Ammon's horn (tissue), 1 donor: ENCODE measurements at regions not wholly inside any gene's neighbourhood (a gene's known extent, or its start where the extent isn't known, plus 50 kb on each side); places are given as distances from the start of the nearest gene placed in this dataset.

ENCODE experiments used
- DNase-seq: peaks from one replicate; pipeline ENCODE4 v3.0.0-alpha.2; 2016; ENCODE audit warnings: low spot score

DNA sequence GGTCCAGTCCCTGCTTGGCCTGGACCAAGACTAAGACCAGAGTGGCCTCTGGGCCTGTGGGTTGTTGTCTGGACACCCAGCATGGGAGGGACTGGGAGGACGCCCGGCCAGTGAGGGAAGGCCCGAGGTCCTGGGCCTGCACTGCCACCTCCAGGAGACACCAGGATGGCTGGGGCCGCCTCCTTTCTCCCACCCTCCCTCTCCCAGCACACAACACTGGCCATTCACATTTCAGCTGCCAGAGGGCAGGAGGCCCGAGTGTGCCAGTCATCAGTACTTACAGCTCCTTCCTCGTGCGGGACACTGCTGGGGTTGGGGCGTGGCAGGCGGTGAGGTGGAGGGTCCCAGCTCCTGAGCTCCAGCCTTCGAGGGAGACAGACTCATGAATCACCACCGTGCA lies 133.5 kb downstream of the ASB1 start:
- no peak for DNase-seq

DNA sequence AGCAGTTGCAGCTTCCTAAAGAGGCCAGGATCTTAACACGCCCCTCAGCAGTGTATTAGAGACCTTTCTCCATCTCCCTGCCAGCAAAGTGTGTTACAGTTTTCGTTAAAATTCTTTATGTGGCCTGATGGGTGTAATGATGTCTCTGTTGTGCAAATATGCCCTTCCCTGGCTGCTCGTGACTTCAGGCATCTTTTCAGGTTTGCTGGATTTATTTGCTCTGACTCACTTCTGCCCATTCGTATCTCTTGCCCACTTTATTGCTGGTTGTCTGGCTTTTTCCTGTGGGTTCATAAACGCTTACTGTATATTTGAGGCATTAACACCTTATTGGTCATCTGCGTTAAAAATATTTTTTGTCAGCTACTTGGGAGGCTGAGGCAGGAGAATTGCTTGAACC lies 134.5 kb downstream of the ASB1 start:
- no peak for DNase-seq

DNA sequence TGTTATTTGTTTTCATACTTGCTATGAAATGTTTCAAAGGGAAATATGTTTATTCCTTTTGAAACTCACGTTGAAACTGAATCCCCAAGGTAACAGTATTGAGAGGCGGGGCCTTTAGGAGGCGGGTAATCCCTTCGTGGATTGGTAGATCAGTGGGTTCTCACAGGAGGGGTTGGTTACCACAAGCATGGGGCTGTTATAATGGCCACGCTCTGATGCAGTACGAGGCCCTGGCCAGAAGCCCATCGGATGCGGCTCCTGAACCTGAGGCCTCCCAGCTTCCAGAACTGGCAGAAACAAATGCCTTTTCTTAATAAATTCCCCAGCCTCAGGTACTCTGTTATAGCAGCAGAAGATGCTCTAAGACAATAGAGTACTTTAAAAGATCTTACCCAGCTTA lies 135.7 kb downstream of the ASB1 start:
- DNase-seq = no peak

DNA sequence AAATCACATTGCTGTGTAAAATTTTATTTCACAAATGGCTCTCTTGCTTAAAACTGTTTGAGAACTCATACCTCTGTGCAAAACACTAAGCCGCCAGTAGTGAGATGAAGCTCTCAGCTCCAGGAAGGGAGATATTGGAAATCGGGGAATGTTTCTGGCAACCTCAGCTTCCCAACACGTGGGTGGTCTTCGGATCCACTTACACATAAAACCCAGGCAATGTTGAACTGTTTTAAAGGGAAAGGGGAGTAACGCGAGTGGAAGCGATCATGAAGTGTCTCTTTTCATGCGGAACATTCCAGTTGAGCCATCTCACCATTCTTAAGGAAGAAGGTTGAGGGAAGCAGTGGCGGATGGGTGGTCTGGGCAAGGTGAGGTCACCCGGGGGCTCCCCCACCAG lies 136.8 kb downstream of the ASB1 start:
- DNase-seq = no peak

DNA sequence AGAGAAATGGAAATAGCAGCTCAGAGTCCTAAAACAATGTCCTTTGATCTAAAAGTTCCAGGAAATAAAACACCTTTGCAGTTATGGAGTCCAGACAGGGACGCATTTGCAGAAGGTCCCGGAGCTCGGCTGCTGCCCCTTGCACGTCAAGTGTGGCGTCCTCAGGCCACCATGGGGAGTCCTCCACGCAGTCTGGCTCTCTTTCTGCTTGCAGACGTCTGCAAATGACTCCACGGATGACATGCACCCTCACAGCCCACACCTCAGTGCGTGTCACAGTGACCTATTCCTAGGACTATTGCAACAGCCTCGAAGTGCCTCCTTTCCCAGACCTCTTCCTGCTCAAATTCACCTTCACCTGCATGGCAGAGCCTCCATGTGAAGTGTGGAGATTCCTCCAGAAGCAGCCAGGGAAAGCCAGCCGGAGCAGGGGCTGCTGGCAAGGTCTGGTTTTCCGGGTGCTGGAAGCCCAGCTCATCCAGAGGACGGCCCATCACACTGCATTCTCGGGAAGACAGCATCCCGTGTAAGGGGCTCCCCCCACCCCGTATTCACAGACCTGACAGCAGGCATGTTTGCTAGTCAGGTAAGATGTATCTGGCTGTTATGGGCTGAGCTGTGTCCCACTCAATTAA lies 137.7 kb downstream of the ASB1 start:
- no peak for DNase-seq

DNA sequence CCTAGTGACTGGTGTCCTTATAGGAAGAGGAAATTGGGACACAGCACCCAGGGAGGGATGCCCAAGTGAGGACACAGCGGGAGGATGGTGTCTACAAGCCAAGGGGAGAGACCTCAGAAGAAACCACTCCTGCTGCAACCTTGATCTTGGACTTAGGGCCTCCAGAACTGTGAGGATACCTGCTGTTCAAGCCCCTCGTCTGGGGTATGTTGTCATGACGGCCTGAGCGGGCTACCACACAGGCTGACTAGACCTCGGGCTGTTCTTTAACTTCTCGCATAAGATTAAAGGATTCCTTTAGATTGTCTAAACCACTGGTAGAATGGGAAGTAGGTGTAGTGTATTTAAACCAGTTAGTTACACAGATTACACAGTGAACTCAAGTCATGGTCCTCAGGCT lies 138.3 kb downstream of the ASB1 start:
- no peak for DNase-seq

DNA sequence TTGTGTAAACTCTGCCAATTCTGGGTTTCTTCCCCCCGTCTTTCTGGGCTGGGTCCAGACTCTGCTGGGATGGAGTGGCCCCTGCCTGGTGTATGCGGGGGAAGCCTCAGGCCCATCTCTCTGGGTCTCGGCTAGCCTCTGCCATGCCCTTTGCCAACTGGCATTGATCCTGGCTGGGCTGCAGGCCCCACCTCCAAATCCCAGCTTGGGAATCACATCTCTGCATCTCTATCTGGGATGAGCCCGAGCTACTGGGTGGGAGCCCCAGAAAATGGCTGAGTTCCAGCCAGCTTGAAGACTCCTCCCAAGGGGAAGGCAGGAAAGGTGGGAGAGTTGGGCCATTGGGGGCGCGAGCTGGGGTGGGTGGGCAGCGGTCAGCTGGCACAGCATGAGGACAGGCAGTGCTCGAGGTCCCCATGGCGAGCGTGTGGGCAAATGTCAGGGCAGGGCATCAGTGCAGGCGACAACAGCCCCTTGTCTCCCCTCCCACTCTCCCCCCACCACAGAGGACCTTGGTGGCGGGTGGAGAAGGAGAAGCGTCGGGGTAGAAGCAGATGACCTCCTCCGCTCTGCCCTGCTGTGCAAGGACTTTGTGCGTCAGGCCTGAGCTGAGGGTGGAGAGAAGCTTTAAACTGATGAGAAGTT lies 139.4 kb downstream of the ASB1 start:
- DNase-seq = no peak

DNA sequence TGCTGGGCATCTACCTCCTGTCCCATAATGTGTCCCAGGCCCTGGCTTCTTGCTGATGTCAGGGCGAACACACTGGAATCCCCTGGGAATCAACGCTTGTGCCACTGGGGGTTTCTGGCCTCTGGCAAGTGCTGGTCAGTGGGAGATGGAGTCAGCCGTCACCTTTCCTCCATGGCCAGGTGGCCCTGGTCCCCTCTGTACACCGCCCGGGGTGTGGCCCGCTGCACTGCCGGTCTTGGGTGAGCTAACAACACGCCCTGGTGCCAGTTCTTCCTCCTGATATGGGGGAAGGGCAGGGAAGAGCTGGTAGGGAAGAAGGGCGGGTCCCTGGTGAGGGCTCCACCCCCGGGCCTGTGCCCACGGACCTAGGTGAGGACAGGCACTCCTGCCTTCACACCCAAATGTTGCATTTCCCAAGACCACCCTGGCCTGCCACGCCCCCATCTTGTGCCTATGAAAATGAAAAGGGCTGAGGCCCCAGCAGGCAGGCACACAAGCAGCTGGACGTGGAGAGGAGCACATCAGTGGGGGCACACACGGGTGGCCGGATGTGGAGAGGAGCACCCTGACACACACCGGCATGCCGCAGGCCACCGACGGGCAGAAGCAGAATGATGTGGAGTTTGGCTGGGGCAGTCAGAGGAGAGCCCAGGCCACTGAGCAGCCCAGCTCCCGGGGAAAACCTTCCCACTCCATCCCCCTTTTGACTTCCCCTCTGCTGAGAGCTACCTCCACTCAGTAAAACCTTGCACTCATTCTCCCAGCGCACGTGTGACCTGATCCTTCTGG lies 140.5 kb downstream of the ASB1 start:
- no peak for DNase-seq

DNA sequence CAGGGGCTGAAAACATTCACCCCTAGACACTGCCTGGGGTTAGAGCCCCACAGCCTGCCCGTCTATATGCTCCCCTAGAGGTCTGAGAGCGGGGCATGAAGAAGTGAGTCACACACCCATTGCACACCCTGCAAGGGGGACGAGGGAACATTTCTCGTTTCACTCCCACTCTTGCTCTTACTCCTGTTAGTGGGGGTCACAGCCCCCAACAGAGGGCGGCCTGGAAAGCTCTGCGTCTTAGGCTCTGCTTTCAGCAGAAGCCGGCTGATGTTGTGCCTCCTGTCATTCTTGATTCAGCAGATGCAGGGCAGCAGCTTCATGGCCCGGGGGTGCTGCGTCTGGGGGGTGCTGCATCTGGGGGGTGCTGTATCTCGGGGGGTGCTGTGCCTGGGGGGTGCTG lies 141.3 kb downstream of the ASB1 start:
- DNase-seq = no peak

DNA sequence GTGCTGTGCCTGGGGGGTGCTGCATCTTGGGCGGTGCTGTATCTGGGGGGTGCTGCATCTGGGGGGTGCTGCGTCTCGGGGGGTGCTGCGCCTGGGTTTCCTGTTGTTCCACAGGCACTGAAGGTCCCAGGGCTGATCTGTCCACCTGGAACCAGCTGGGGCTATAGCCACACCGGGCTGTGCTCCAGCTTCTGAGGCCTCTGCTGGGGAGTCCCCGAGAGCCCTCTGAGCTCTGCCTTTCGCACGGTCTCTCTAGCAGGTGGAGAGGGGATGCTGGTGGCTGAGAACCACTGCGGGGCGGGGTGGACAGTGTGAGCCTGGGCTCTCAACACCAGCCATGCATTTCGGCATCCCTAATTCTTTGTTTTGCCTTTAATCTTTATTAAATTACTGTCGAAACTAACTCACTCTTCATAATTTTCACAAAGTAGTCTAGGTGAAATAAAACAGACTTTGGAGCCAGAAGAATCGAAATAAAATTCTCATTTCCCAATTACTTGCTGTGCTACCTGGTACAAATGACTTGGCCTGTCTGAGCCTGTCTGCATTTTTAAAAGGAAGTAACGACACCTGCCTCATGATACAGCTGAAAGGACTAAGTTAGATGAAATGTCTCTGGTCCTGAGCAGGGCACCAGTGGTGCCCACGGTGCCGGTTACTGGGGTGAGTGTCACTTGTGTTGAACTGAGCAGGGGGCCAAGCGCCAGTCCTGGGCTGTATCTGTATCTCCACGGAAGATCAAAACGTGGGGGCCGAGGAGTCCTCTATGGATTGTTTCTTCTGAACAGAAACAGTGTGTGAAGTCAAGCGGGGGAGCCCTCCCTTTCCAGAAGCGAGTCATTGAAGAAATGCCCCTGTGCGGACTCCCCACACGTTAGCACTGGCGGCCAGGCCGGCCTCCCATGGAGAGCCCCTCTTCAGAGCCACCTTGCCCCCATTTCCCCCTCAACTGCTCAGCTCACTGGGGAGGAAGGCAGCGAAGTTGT lies 142.0 kb downstream of the ASB1 start:
- DNase-seq = no peak

DNA sequence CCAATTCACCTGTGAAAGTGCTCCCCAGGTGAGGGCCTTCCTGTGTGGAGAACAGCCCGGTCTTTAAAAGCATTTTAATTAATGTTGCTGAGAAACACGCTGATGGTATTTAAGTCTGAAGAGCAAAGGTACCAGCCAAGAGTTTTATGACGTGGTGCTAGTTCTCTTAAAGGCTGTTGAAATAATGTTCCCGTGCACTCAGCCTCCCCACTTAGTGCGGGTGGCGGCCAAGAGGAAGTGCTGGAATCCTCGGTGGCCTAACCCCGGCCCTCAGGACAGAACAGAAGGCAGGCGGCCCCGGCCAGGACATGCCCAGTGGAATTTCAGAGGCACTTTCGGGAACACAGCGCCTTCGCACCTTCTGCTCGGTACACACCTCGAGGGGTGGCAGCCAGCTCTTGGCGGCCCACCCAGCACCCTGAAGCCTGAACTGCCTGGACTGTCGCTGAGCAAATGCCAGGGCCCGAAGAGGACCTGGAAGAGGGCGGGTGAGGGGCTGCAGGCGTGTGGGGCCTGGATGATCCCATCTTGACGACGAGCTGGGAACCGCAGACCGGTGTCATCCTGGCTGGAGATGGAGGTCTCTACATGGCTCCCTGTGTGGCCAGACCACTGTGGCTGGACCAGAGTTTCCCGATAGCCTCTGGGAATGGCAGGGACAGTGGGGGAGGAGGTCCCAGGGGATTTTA lies 142.9 kb downstream of the ASB1 start:
- no peak for DNase-seq

DNA sequence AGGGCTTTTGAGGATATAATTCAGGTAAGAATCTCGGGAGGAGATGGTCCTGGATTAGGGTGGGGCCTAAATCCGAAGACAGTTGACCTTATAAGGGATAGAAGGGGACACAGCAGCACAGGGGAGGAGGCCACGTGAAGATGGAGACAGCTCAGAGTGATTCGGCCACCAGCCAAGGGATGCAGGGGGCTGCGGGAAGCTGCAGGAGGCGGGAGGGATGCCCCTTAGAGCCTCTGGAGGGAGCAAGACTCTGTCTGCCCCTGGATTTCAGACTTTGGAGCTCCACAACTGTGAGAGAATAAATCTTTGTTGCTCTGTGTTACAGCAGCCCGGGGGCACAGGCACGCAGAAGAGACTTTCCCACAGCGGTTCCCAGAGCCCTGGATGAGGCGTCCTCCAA lies 143.7 kb downstream of the ASB1 start:
- no peak for DNase-seq

DNA sequence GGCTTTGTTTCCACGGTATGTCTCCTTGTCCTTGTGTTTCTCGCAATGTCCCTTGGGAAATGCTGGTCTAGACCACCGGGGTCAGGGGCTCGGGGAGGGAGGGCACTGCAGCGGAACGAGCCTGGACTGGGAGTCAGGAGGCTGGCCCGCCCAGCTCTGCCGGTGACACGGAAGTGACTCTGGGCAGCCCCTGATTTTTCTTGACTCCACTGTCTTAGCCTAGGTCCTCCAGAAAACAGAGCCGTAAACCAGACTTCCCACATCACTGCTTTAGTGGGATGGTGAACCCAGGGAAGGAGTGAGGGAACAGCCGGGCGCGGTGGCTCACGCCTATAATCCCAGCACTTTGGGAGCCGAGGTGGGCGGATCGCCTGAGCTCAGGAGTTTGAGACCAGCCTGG lies 144.2 kb downstream of the ASB1 start:
- DNase-seq = no peak

DNA sequence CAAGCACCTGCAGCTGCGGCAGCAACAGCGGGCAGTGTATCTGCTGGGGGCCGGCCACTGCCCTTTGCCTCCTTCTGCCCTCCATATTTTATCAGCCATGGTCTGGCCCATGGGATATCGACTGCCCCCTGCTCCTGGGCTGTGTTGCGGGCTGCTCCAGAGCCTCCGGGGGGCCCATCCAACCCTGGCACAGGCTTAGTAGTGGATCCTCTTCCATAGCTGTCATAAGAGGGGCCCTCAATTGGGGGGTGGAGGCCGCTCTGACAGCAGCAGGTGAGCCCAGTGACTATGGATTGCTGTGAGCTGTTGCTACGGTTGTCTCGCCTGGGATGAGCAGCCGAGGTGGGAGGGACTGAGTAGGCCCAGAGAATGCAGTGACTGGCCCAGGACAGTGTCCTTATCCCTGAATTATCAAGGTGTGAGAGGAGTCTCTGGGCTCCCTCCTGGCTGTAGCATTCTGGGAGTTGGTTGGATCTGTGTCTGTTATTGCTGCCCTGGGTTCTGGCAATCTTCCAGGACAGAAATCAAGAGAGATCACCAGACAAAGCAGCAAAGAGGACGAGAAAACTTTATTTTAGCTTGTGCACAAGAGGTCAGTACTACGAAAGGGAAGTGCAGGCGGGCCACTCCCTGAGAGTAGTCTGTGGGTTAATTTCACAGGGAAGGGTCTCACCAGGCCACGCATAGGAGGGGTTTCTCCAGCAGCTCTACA lies 145.1 kb downstream of the ASB1 start:
- DNase-seq = no peak

DNA sequence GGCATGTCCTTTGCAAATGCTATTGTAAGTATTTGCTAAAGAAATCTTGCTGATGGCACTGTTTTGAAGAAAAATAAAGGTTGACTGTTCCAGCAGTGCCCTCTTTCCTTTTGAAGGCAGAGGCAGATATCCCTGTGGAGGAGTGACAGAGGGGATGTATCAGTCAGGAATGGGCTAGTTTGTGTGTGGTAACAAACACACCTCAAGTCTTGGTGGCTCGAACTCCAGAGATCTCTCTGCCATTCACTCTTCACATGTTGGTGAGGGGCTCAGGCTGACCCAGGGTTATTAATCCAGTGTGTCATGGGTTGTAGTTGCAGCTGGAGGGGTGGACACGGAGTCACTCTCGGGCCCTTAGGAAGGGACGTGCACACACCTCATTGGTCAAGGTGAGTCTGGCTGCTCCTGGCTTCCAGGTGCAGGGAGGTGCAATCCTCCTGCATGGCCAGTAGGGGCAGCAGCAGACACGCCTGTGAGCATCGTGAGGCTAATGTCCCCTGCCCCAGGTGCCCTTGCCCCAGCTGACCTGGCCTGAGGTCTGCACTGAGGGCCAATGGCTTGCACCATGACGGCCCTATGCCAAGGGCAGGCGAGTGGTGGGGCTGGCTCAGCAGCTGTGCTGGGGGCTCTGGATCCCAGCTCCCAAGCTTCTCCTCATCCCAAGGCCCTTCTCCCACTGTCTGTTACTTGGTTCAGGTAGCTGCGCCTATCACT lies 146.5 kb downstream of the ASB1 start:
- DNase-seq = no peak

DNA sequence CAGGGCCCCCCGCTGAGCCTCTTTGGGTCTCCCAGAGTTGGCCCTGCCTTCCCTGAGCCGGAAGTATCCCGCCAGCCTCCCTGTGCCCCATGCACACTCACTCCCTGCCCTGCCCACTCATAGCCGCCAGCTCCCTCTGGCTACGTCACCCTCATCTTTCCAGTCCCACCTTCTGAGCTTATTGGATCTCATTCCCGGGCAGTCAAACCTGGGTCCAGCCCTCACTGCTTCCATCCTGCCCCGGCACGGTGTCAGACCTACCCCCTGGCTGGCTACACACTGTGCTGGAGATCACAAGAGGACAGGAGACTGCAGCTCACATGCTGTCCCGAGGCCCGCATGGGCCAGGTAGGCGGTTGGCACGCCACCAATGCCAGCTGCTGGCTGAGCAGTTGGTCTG lies 147.2 kb downstream of the ASB1 start:
- DNase-seq = no peak

DNA sequence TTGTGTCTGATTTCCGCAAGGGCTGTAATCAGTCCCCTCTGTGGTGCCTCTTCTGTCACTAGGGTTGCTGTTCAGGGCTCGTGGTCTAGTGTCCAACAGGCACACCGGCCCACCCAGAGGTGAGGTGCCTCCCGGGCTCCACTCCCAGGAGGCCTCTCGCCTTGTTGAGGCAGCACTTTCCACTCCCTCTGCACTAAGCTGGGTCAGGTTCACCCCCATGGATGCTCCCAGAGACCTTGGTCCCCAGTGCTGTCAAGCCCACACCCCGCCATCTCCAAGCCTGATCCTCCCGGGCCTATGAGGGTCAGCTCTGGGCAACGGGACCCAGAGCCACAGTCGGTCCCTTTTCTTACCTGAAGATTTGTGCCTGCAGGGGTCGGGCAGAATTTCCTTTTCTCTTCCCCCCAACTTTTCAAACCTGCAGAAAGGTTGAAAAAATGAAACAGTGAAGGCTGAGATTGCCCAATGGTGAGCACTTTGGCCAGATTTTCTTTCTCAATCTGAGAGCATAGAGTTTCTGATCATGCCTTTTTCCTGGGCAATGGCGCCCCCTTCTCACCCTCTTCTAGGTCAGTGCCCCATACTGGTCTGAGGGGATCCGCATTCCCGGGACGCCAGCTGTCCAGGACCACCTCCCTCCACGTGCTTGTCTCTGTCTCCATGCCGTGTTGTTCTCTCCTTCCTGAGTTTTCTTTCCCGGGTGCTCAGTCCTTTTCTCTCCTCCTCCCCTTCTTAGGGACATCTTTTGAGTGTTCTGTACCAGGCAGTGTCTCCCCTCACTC lies 148.0 kb downstream of the ASB1 start:
- no peak for DNase-seq

DNA sequence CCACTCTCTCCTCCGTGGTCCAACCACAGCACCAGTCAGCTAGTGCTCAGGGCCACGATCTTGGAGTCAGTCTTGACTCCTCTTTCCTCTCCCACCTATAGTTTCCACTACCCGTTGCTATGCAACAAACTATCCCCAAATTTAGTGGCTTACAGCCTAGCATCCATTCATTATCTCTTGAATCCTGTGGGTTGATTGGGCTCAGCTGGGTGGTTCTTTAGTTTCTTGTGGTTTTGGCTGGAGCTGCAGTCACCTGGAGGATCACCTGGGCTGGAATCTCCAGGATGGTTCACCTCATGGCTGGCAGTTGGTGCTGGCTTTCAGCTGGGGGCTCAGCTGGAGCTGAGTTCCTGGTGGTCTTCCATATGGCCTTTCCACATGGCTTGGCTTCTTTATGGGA lies 149.9 kb downstream of the ASB1 start:
- no peak for DNase-seq

DNA sequence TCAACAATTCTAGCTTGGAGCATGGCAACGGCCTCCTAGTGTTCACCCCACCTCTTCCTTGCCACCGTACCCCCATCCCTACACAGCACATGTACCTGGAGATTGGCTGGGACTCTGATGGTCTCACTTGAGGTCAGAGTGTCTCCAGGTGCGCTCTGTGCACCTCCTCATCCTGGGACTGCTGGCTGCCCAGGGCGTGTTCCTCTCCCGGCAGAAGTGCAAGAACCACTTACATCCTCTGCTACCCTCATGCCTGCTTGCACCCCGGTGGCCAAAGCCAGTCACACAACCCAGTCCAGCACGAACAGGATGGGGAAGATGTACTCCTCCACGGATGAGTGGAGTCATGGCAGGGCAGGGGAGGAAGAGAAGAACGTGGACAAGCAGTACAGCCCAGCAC lies 151.5 kb downstream of the ASB1 start:
- DNase-seq = no peak

DNA sequence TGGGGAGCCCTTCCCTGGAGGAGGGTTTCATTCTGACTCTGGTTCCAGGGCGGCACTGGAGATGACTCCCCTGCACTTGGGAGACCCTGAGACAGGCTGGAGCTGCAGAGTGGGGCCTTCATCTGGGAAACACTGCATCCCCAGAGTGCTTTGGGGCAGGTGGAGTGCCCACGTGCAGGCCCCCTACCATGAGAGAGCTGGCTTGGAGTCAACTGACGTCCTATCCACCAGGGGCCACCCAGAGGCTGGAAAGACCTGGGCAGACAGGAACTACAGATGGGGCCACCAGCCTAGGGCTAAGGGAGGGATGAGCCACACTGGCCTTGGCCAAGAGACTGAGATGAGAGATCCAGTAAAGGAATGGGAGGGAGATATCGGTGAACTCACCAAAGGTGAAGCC lies 153.8 kb downstream of the ASB1 start:
- DNase-seq = no peak
